WTC11 (cell line): ENCODE measurements at regions not wholly inside any gene's neighbourhood (a gene's known extent, or its start where the extent isn't known, plus 50 kb on each side); places are given as distances from the start of the nearest gene placed in this dataset.

Experiments used
- ATAC-seq: fragments of 200-7000 bp; cut with Tn5 transposase; 2 replicates; pipeline ENCODE4 v1.10.0; 2021; ENCODE audit warnings: mild to moderate bottlenecking, moderate library complexity
- CTCF ChIA-PET: fragments of 300-600 bp; sonication (Branson Sonifier 250); formaldehyde crosslinking; loops from one replicate; lab custom pipeline; 2021; ENCODE audit warnings: antibody characterized with exemption; lab: Charles Lee
- POLR2A ChIA-PET: fragments of 350-600 bp; sonication (Branson Sonifier 250); formaldehyde crosslinking; loops from one replicate; lab custom pipeline; 2021; ENCODE audit warnings: antibody characterized with exemption; lab: Charles Lee
- DNase-seq: peaks from one replicate; pipeline ENCODE4 v3.0.0; 2021; ENCODE audit warnings: low spot score
- H3K27ac Mint-ChIP-seq: 2 replicates; pipeline ENCODE4 v1.8.0; 2021; ENCODE audit warnings: mixed read lengths
- H3K27me3 Mint-ChIP-seq: 2 replicates; pipeline ENCODE4 v1.8.0; 2021; ENCODE audit warnings: low read depth, mild to moderate bottlenecking, moderate library complexity, mixed read lengths
- H3K36me3 Mint-ChIP-seq: 2 replicates; pipeline ENCODE4 v1.8.0; 2021; ENCODE audit warnings: mixed read lengths
- H3K4me1 Mint-ChIP-seq: 2 replicates; pipeline ENCODE4 v1.8.0; 2022; ENCODE audit warnings: mixed read lengths
- H3K4me3 Mint-ChIP-seq: 2 replicates; pipeline ENCODE4 v1.8.0; 2021; ENCODE audit warnings: mild to moderate bottlenecking, moderate library complexity, mixed read lengths
- H3K9me3 Mint-ChIP-seq: 2 replicates; pipeline ENCODE4 v1.8.0; 2021; ENCODE audit warnings: mixed read lengths
- ATF3 ChIP-seq: sonication (generic); formaldehyde crosslinking; conservative IDR thresholded peaks from 2 replicates; pipeline ENCODE4 v1.8.1; 2022; ENCODE audit warnings: mild to moderate bottlenecking, missing genetic modification reagents
- ELF4 ChIP-seq: sonication (generic); formaldehyde crosslinking; IDR thresholded peaks from 2 replicates; pipeline ENCODE4 v1.8.1; 2022; ENCODE audit warnings: low read depth, mild to moderate bottlenecking, moderate library complexity, missing genetic modification reagents
- FOXJ3 ChIP-seq: sonication (generic); formaldehyde crosslinking; IDR thresholded peaks from 2 replicates; pipeline ENCODE4 v1.9.0; 2021; ENCODE audit warnings: missing genetic modification reagents, mild to moderate bottlenecking, borderline replicate concordance
- FOXP1 ChIP-seq: sonication (generic); formaldehyde crosslinking; IDR thresholded peaks from 2 replicates; pipeline ENCODE4 v1.8.0; 2022; ENCODE audit warnings: missing genetic modification reagents, mild to moderate bottlenecking, moderate library complexity, borderline replicate concordance
- GABPB1 ChIP-seq: sonication (generic); formaldehyde crosslinking; IDR thresholded peaks from 2 replicates; pipeline ENCODE4 v1.8.1; 2023; ENCODE audit warnings: mild to moderate bottlenecking, missing genetic modification reagents
- GRHL2 ChIP-seq: fragments of 250-450 bp; sonication (Bioruptor Pico); IDR thresholded peaks from 2 replicates; pipeline ENCODE4 v1.8.0; 2022; ENCODE audit warnings: mild to moderate bottlenecking, moderate library complexity; ENCODE audit not compliant: insufficient replicate concordance, severe bottlenecking
- HMGA2 ChIP-seq: fragments of 250-450 bp; sonication (Bioruptor Pico); IDR thresholded peaks from 2 replicates; pipeline ENCODE4 v1.4.0; 2021; ENCODE audit warnings: mild to moderate bottlenecking, moderate library complexity
- IRF2 ChIP-seq: sonication (generic); formaldehyde crosslinking; IDR thresholded peaks from 2 replicates; pipeline ENCODE4 v1.8.0; 2022; ENCODE audit warnings: low read depth, missing genetic modification reagents, borderline replicate concordance
- JUN ChIP-seq: sonication (generic); formaldehyde crosslinking; IDR thresholded peaks from 2 replicates; pipeline ENCODE4 v1.8.0; 2023; ENCODE audit warnings: mild to moderate bottlenecking, missing genetic modification reagents
- PRDM15 ChIP-seq: sonication (generic); formaldehyde crosslinking; IDR thresholded peaks from 2 replicates; pipeline ENCODE4 v1.8.0; 2022; ENCODE audit warnings: missing genetic modification reagents
- PRRX2 ChIP-seq: fragments of 250-450 bp; sonication (Bioruptor Pico); IDR thresholded peaks from 2 replicates; pipeline ENCODE4 v1.8.0; 2021; ENCODE audit warnings: mild to moderate bottlenecking
- RORB ChIP-seq: fragments of 250-450 bp; sonication (Bioruptor Pico); IDR thresholded peaks from 2 replicates; pipeline ENCODE4 v1.9.0; 2021; ENCODE audit warnings: mild to moderate bottlenecking
- SOX15 ChIP-seq: fragments of 250-450 bp; sonication (Bioruptor Pico); IDR thresholded peaks from 2 replicates; pipeline ENCODE4 v1.9.0; 2021; ENCODE audit warnings: mild to moderate bottlenecking
- ZNF121 ChIP-seq: sonication (generic); formaldehyde crosslinking; IDR thresholded peaks from 2 replicates; pipeline ENCODE4 v1.8.0; 2023; ENCODE audit warnings: missing genetic modification reagents
- ZNF423 ChIP-seq: fragments of 250-450 bp; sonication (Bioruptor Pico); IDR thresholded peaks from 2 replicates; pipeline ENCODE4 v2.1.2; 2022; ENCODE audit warnings: mild to moderate bottlenecking, moderate library complexity
- ZSCAN18 ChIP-seq: fragments of 250-450 bp; sonication (Bioruptor Pico); IDR thresholded peaks from 2 replicates; pipeline ENCODE4 v2.1.2; 2022; ENCODE audit warnings: mild to moderate bottlenecking, moderate library complexity
- TF ChIP-seq, protein P1 (sequence below): fragments of 250-450 bp; sonication (Bioruptor Pico); IDR thresholded peaks from 2 replicates; pipeline ENCODE4 v1.9.0; 2021; ENCODE audit warnings: mild to moderate bottlenecking, borderline replicate concordance
- TF ChIP-seq, protein P2 (sequence below): sonication (generic); formaldehyde crosslinking; IDR thresholded peaks from 2 replicates; pipeline ENCODE4 v1.8.0; 2022; ENCODE audit warnings: mild to moderate bottlenecking, missing genetic modification reagents
- TF ChIP-seq, protein P3 (sequence below): sonication (generic); formaldehyde crosslinking; conservative IDR thresholded peaks from 2 replicates; pipeline ENCODE4 v1.8.1; 2023; ENCODE audit warnings: mild to moderate bottlenecking, low read depth, missing genetic modification reagents, moderate library complexity

DNA sequence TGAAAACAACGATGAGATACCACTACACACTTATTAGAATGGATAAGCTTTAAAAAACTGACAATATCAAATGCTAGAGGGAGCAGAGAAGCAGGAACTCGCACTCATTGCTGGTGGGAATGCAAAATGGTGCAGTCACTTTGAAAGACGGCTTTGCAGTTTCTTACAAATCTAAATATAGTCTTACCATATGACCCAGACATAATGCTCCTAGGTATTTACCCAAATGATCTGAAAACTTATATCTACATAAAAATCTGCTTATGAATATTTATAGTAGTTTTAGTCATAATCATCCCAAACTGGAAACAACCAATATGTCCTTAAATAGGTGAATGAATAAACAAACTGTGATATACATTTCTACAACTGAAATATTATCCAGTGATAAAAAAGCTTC is 430.9 kb downstream of the MATN1 start:
- DNase-seq (no peak), ATAC-seq (no peak)
- Mint-ChIP-seq H3K27ac (no peak overlapping the region), H3K4me3 (no peak overlapping the region), H3K27me3 (peaks cover 7% of the 10 kb centered on the region; the same call in 1 of the 2 replicates), H3K4me1 (no peaks in the 10 kb centered on the region), H3K9me3 (peaks cover 45% of the 10 kb centered on the region), H3K36me3 (peaks cover 22% of the 10 kb centered on the region)
- POLR2A ChIA-PET: no interaction called here
- CTCF ChIA-PET: no interaction called here
- no peak for TF ChIP-seq JUN (CRISPR knock-in tag)
- TF ChIP-seq PRDM15: no peak
- TF ChIP-seq GABPB1 (CRISPR knock-in tag): no peak
- TF ChIP-seq FOXP1 (CRISPR knock-in tag): no peak
- TF ChIP-seq, protein P1, sequence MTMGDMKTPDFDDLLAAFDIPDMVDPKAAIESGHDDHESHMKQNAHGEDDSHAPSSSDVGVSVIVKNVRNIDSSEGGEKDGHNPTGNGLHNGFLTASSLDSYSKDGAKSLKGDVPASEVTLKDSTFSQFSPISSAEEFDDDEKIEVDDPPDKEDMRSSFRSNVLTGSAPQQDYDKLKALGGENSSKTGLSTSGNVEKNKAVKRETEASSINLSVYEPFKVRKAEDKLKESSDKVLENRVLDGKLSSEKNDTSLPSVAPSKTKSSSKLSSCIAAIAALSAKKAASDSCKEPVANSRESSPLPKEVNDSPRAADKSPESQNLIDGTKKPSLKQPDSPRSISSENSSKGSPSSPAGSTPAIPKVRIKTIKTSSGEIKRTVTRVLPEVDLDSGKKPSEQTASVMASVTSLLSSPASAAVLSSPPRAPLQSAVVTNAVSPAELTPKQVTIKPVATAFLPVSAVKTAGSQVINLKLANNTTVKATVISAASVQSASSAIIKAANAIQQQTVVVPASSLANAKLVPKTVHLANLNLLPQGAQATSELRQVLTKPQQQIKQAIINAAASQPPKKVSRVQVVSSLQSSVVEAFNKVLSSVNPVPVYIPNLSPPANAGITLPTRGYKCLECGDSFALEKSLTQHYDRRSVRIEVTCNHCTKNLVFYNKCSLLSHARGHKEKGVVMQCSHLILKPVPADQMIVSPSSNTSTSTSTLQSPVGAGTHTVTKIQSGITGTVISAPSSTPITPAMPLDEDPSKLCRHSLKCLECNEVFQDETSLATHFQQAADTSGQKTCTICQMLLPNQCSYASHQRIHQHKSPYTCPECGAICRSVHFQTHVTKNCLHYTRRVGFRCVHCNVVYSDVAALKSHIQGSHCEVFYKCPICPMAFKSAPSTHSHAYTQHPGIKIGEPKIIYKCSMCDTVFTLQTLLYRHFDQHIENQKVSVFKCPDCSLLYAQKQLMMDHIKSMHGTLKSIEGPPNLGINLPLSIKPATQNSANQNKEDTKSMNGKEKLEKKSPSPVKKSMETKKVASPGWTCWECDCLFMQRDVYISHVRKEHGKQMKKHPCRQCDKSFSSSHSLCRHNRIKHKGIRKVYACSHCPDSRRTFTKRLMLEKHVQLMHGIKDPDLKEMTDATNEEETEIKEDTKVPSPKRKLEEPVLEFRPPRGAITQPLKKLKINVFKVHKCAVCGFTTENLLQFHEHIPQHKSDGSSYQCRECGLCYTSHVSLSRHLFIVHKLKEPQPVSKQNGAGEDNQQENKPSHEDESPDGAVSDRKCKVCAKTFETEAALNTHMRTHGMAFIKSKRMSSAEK (CRISPR knock-in tag): no peak
- no peak for TF ChIP-seq ATF3 (CRISPR knock-in tag)
- no peak for TF ChIP-seq PRRX2 (CRISPR knock-in tag)
- no peak for TF ChIP-seq FOXJ3 (CRISPR knock-in tag)

DNA sequence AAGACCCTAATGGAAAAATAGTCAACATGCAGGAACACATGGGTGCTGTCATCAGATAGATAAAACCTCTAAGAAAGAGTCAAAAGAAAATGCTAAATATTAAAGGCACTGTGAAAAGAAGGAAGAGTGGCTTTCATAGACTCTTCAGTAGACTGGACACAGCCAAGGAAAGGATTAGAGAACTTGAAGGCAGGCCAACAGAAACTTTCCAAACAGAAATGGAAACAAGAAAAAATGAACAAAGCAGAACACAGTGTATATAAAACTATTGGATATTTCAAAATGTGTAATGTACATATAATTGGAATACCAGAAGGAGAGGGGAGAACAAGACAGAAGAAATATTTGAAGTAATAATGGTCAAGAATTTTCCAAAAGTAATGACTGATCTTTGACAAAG is 431.9 kb downstream of the MATN1 start:
- peaks cover 17% of the 10 kb centered on the region for H3K36me3 Mint-ChIP-seq
- H3K4me1 Mint-ChIP-seq: no peaks in the 10 kb centered on the region
- peaks cover 36% of the 10 kb centered on the region for H3K9me3 Mint-ChIP-seq
- no peak for TF ChIP-seq SOX15 (CRISPR knock-in tag)
- no peak for TF ChIP-seq IRF2
- no peak for TF ChIP-seq ELF4 (CRISPR knock-in tag)
- TF ChIP-seq RORB (CRISPR knock-in tag): no peak
- no peak for TF ChIP-seq JUN (CRISPR knock-in tag)
- no peak for TF ChIP-seq ZNF121
- no peak for TF ChIP-seq ZSCAN18 (CRISPR knock-in tag)
- ChIA-PET CTCF (no interaction called here), POLR2A (no interaction called here)
- peaks cover 4% of the 10 kb centered on the region; the same call in 1 of the 2 replicates for H3K27me3 Mint-ChIP-seq
- H3K4me3 Mint-ChIP-seq: no peak overlapping the region
- ATAC-seq (no peak), DNase-seq (no peak)
- no peak overlapping the region for H3K27ac Mint-ChIP-seq

- Mint-ChIP-seq H3K4me1 (no peaks in the 10 kb centered on the region), H3K4me3 (no peak overlapping the region), H3K9me3 (peaks cover 26% of the 10 kb centered on the region), H3K27me3 (peaks cover 4% of the 10 kb centered on the region; the same call in 1 of the 2 replicates), H3K36me3 (peaks cover 17% of the 10 kb centered on the region), H3K27ac (no peak overlapping the region)
- POLR2A ChIA-PET: no interaction called here
- CTCF ChIA-PET: interaction anchor here (0.8 kb wide), 1 partner anchor 90 kb away, joined by 4 read pairs; no protein-coding TSS in a partner anchor
- no peak for DNase-seq
- ATAC-seq: no peak
- TF ChIP-seq ZNF423 (CRISPR knock-in tag) (no peak), GRHL2 (CRISPR knock-in tag) (no peak), HMGA2 (no peak), ZNF121 (no peak), FOXJ3 (CRISPR knock-in tag) (no peak)
- TF ChIP-seq, protein P2, sequence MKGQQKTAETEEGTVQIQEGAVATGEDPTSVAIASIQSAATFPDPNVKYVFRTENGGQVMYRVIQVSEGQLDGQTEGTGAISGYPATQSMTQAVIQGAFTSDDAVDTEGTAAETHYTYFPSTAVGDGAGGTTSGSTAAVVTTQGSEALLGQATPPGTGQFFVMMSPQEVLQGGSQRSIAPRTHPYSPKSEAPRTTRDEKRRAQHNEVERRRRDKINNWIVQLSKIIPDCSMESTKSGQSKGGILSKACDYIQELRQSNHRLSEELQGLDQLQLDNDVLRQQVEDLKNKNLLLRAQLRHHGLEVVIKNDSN (CRISPR knock-in tag): no peak
- TF ChIP-seq, protein P3, sequence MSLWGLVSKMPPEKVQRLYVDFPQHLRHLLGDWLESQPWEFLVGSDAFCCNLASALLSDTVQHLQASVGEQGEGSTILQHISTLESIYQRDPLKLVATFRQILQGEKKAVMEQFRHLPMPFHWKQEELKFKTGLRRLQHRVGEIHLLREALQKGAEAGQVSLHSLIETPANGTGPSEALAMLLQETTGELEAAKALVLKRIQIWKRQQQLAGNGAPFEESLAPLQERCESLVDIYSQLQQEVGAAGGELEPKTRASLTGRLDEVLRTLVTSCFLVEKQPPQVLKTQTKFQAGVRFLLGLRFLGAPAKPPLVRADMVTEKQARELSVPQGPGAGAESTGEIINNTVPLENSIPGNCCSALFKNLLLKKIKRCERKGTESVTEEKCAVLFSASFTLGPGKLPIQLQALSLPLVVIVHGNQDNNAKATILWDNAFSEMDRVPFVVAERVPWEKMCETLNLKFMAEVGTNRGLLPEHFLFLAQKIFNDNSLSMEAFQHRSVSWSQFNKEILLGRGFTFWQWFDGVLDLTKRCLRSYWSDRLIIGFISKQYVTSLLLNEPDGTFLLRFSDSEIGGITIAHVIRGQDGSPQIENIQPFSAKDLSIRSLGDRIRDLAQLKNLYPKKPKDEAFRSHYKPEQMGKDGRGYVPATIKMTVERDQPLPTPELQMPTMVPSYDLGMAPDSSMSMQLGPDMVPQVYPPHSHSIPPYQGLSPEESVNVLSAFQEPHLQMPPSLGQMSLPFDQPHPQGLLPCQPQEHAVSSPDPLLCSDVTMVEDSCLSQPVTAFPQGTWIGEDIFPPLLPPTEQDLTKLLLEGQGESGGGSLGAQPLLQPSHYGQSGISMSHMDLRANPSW (CRISPR knock-in tag): no peak
These were observed 432.8 kb downstream of the MATN1 start for GRCh38 chr1:30290581-30290980.
